Stimulated activated CD8-positive, alpha-beta memory T cell treated with anti-CD3 and anti-CD28 coated beads, Interleukin-7, amount 100 ng/mL, for 24 hours (primary cell): ENCODE measurements at regions not wholly inside any gene's neighbourhood (a gene's known extent, or its start where the extent isn't known, plus 50 kb on each side); places are given as distances from the start of the nearest gene placed in this dataset.

Experiments used
- DNase-seq: peaks from one replicate; pipeline ENCODE4 v3.0.0-alpha.2; 2020; ENCODE audit warnings: low read depth

DNA sequence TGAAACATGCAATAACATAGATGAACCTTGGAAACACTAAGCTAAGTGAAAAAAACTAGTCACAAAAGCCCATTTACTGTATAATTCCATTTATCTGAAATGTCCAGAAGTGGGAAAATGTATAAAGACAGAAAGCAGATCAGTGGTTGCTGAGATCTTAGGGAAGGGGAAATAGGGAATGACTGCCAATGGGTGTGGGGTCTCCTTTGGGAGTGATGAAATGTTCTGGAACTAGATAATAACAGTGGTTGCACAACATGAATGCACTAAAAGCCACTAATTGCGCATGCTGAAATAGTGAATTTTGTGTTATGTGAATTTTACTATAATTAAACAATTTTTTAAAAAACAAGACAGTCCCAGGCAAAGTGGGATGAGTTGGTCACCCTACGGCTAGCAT lies 472.8 kb downstream of the CCDC171 start:
- DNase-seq, result no peak

DNA sequence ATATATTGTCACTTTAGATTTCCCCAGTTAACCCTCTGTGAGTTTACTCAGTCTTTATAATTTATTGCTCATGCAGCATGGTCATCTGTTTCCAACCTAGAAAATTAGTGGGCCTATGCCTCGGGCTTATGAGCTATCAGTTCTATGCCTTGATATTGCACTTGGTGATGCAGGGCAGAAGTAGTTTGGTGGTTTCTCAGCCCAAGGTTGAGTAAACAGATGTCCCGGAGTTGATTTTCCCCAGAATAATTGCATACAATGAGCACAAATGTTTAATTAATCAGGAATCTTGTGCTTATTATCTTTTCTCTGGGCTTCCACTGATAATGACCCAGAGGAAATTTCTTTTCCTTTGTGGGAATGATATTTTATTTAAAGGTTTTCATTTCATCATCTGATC lies 474.0 kb downstream of the CCDC171 start:
- DNase-seq, result no peak

DNA sequence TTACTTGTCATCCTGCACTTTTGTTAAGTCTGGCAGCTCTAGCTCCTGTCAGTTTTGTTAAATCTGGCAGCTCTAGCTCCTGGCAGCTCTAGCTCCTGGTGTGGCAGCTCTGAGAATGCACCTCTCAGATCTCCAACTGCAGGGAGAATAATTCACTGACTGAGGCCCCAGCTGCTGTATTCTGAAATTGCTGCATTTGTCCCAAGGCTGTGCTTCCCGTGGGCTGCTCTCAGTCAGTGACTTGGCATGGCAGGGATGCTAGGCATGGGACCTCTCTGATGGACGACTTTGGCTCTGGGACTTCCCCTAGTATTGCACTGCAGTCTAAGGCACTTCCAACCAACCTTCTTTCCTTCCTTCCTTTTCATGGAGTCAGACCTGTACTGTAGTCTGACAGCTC lies 475.7 kb downstream of the CCDC171 start:
- DNase-seq, result no peak

DNA sequence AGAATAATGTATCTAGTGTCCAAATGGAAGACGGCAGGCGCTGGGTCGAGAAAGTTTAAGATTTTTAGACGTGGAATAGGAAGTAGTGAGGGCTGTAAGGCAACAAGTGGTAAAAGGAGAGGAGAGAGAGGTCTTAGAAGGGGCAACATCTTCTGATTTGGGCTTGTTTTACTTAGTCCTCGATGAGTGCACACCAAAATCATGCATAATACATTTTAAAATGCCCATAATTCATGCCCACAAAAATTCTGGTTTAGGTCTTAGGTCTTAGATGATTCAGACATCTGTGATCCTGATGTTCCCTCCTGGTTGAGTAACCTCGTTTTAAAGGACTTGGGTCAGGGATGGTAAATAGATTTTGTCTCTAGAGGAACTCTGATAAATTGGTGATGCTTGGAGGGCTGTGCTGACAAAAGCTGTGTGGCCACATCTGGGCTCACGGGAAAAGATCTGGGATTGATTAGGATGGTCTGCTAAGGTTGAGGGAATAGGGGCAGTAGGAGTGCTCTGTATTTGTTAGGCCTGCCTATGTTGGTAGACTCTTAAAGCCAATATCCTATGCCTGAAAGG lies 476.3 kb downstream of the CCDC171 start:
- DNase-seq, result no peak

DNA sequence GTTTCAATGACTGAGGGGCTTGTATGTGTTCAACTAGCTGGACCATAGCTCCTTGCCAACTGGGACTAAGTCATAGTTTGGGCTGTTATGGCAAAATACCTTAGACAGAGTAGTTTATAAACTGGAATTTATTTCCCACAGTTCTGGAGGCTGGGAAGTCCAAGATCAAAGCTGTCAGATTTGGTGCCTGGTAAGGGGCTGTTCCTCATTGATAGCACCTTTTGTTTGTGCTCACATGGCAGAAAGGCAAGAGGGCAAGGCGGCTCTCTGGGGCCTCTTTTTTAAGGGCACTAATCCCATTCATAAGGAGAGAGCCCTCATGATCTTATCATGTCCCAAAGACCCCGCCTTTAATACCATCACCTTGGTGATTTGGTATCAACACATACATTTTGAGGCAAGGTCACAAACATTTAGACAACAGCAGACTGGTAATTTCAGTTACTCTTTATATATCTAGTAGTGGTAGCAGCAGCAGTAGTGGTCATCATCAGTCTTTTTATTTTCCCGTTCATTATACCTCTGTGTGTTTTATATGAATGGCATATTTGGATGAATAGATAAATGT lies 477.0 kb downstream of the CCDC171 start:
- DNase-seq, result no peak

DNA sequence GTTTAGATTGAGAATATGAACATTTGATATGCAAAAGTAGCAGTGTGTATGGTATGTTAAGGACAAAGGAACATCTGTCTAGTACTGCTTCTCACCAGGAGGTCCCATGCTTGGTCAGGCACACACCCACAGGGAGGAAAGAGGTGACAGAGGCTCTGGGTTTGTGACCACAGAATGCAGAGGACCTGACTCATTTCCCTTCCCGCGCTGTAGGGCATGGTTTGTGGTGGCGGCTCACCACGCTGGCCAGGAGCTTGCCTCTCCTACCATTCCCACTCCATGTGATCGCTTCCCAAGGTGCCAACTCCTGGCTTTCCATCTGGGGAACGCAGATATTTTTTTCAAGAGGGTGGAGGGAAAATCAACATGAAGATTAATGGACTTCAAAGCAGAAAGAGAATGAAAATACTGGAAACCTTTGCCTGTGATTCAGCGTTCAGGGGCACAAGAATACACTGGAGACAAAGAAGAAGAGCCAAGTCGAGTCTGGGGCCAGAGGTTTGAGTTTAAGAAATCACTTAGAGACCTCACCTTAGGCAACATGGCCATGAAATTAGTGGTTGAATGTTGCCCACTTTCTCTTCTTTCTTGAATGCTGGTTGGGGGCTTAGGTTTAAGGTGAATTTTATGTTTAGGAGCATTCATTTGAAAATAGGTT lies 477.8 kb downstream of the CCDC171 start:
- no peak for DNase-seq

DNA sequence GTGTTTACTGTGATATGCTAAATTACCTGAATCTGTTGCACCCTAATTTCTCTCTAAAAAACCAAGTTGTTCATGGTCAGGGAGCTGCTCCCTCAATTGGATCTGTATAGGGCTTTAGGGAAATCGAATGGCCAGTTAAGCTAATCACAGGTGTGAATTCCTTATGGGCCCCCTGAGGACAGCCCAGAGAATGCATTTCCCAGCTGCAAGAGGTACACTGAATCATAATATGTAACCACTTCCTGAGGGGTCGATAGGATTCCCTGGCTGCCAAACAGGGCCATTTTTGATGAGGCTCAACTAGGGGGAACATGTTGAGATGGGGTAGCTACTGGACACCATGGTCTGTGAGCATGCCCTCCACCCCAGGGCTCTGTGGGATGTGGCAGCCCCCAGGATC lies 478.6 kb downstream of the CCDC171 start:
- no peak for DNase-seq

DNA sequence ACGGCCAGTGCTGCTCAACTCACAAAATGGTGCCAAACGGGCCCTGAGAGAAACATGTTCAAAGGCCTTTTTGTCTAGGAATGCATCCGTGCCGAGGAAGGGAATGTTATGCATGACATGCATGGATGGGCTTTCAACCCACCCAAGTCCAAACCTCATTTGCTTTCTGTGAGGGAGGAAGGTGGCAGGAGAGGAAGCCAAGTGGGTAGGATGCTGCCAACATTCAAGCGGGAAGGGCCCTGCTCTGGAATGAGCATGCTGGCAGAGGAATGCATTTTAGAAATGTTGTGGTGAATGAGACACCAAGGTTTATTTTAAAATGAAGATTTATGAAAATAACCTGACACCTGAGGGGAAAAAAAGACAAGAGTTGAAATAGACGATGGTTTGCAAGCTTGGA lies 479.1 kb downstream of the CCDC171 start:
- DNase-seq, result no peak

DNA sequence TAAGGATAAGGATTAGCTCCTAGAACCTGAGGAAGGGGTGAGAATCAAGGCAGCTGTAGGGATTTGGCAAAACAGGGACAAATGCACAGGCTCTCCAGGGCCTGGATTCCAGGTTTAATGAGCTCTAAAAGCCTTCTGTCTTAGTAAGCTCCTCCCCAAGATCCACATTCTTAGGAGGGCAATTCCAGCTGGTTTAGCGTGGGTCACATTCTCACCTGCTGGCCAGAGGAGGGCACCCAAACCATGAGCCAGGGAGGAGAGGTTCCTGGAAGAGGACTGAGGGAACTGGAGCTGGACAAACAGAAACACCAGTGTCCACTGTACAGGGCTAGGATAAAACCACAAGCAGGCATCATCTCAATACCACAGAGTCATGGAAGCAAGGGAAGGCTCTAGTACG lies 480.0 kb downstream of the CCDC171 start:
- no peak for DNase-seq

DNA sequence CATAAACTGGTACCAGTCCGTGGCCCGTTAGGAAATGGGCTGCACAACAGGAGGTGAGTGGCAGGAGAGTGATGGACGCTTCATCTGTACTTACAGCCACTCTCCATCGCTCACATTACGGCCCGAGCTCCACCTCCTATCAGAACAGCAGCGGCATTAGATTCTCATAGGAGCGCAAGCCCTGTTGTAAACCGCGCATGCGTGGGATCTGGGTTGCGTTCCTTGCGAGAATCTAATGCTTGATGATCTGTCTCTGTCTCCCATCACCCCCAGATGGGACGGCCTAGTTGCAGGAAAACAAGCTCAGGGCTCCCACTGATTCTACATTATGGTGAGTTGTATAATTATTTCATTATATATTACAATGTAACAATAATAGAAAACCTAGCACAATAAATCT lies 480.4 kb downstream of the CCDC171 start:
- no peak for DNase-seq

DNA sequence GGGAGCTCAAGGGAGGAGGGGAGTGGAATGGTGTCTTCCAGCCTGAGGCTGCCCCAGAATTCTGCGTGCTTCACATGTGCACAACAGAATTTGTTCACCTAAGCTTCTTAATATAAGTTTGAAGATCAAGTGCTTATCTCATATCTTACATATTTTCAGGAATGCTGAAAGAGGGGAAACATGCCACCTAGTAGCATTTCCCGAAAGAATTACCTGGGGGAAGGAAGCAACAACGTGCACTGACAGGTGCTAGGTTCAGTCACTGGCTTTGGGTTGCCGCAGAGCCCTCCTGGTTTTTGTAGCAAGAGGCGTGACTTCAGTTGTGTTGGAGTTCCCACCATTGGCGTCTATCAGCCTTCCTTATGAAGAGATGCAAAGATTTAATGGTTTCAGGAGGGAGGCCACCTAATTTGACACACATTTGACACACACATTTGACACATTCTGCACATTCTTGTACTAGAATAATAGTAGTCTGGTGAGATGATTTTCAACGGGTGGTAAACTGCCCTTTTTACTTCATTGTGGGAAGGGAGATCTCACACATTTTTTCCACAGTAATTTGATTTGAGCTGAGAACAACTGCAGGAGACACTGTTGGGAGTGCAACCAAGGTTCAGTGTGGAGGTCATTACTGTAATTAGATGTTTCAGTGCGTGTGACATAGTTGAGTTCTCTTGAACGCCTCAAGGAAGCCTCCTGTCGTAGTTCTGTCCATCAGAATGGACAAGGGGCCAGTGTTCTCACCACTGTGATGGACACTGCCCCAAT lies 481.3 kb downstream of the CCDC171 start:
- DNase-seq, result no peak

DNA sequence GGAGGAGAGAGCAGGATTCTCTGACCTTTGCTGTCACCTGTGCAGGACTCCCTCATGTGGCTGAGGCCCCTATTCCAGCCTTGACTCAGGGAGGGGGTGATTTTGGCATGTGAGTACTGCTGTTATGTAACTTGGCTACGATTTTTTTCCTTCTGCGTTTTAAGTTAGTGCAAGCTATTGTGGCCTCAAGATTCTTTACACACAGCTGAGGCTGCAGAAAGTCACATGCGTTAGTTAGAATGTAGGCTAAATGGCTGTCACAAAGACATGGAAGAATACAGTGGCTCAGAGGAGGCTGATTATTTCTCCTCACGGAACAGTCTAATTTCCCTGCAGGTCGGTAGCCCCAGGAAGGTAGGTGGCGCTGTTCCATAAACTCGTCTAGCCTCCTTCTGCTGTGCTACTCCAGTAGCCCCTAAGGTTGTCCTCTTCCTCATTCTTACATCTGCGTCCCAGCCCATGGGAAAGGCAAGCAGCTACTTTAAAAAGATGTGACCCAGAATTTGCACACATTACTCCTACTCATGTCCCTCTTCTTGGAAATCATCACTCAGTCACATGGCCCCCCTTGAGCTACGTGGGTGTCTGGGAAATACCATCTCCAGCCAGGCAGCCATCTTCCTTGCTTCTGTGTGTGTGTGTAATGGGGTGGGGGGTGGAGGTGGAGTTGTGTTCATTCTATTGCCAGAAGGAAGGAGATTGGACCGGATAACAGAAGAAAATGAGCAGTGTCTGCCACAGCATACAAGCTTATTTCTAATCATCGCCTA lies 486.6 kb downstream of the CCDC171 start:
- DNase-seq, result no peak

DNA sequence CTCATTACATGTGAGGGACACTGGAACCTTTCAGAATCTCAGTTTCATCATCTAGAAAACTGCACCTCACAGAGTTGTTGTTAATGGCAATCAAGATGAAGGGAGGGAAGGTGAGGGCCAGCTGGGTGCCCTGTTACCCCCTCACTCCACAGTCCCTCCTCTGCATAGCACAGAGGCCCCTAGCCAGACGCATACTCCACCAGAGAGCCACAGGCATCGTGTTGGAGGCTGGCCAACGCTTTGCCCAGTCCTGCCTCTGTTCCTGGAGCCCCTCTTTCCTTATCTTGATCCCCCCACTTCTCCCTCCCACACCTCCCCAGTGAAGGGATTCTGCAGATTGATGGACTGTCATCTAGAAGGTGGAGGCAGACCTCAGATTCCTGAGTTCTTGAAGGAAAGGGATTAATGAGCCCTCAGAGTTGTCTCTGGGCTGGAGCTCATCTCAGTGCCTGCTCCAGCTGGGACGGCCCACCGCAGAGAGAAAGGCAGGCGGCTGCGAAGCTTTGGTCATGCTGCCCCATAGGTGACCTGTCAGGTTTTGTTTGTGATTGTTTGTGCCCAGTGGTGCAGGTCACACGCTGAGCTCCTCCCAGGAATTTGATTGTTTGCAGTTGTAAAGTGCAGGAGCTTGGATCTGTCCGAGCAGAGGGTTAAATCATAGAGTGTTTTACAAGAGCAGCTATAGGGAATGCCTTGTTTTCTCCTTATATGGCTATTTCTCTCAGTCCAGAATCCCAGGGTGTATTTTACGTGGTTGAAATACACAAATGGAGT lies 487.3 kb downstream of the CCDC171 start:
- no peak for DNase-seq

DNA sequence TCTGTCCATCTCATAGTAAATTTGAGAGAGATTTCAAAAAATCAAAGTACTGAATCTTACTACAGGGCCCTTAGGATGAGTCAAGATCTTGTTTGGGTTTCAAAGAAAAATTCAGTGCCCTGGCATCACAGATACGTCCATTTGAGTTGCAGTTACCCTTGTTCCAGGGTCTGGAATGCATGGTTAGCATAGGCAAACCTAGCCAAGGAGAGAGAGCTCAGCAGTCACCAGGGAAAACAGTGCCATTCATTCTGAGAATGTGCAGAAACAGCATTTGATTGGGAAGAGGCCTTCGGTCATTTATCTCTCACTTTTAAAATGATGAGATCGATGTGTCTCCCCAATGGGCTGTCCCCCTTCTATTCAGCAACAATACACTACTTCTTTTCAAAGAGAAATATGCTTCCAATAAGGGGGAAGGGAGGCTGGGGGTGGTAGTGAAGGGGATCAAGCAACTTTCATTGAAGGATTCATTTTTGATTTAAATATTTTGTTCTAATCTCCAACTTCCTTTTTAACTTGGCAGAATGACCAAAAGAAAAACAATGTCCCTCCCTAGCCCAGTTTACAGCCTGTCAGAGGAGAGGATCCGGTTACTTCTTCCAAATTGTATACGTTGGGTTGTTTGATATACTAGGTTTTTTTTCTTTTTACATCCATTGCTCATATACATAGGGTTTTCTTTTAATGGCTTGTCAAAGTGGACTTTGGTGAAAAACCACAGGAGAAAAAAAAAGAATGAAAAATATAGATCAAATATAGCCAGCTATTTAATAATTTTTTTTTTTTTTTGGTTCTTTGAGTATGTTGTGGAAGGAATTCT lies 491.1 kb downstream of the CCDC171 start:
- no peak for DNase-seq

DNA sequence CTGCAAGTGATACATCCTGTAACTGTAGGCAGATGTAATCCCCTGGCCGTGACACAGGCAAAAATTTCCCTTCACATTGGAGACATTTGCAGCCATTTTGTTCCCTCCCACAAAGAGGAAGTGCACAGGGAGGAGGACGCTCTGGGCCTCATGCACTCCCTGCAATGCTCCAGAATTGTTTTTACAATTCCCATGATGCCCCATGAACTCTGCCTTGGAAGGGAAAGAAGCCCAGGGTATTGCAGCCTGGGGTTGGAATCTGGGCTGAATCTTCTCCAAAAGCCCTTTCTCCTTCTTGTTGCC lies 491.7 kb downstream of the CCDC171 start:
- DNase-seq, result no peak

DNA sequence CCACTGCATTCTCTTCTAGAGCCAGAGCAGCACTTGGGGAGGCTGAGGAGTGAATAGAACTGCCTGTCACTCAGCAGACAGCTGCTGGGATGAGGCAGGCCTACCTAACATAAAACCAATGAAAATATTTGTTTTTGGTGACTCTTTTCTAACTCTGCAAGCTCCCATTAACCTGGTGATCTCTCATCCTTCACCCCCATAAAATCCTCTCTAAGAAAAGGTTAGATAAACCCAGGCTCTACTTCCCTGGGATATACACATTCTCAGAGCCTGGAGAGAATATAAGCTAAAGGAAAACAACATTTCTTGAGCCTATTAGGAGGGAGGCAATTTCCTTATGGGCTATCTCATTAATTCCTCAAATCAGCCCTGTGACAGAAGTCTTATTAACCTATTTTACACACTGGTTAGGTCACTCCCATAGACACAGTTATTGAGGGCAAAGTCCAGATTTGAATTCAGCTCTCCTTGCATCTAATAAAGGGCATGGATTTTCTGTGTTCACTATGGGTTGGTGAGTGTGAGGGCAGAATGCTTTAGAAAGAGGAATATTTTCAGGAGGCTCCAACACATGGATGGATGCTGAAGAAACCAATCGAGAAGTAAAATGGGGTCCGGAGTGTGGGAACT lies 492.9 kb downstream of the CCDC171 start:
- no peak for DNase-seq

DNA sequence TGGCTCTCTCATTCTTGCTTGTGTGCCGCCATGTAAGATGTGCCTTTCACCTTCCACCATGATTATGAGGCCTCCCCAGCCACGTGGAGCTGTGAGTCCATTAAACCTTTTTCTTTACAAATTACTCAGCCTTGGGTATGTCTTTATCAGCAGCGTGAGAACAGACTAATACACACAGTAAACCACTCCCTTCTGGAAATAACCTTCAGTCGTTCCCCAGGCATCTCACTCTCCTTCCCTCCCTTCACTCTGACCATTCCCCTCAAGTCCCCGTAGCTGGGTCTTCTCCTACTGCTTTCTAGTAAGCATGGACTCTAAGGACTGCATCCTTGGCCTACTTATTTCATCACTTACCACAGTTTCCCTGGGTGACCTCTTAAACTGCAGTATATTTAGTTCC lies 493.9 kb downstream of the CCDC171 start:
- DNase-seq, result no peak

DNA sequence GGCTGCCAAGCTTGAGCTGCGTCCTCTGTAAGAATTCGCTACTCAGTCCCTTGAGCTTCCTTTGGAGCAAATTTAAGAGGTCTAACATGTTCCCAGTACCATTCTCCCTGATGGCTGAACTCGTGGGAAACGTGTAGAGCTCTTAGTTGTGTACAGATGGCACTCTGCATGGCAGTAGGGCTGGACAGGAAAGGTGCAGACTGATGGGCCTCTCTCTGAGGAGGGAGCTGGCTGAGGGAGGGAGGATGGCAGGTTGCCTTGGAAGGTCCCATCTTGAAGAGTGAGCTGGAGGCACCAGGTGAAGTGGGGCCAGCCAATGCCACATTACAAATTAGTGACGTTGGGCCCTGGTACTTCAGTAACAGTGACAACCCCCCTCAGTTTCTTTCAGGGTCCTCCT lies 495.3 kb downstream of the CCDC171 start:
- no peak for DNase-seq

DNA sequence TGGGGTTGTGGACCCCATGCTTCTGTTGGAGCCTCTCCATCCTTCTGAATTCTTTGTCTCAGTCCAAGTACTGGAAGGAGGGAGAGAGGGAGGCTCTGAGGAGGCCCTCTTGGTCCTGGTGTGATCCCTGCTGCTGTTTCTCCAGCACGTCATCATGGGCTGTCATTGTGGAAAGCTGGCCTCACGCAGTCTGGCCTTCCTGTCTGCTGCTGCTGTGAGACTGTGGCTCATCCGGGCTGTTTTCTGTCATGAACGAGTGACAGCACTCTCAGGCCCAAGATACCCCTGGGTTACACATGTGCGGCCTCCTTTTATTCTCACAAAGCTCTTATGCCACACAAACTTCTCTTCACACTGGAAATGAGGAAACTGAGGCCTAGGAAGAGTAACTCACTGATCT lies 499.3 kb downstream of the CCDC171 start:
- DNase-seq, result no peak

DNA sequence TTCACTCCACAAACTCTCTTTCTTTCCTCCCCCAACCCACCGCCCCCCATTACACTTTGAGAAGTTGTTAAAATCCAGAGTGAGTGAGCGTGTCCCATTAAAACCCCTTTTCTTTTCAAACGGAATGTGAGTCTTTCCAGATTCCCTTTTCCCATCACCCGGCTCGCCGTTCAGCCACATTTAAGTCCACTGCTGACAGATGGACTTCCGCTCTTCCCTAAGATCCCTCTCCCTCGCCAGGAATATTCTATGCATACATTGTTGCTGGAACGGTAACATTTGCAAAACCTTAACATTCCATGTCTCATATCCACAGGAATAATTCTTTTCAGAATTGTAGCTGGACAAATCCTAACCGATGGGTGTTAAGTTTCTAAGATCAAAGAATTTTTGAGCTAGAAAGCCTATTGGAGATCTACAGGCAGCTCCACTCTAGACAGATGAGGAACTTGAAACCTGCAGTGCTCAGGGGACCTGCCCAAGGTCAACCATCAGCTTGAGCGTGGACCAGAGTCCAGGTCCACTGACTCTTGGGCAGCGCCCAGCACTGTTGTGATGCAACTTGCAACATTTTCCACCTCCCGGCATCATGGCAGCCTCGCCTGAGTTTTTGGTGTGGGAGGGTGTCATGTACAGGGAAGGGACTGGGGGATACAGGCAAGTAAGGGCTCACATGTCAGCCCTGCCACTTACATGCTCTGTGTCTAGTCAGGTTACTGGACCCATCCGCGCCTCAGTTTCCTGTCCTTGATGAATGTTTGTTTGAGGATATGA lies 500.1 kb downstream of the CCDC171 start:
- no peak for DNase-seq
